ENCODE measurements at regions not wholly inside any gene's neighbourhood (a gene's known extent, or its start where the extent isn't known, plus 50 kb on each side); places are given as distances from the start of the nearest gene placed in this dataset.
"Not testable (repeated sequence)": the region's sequence is repeated elsewhere in the genome, so short reads cannot be mapped to it uniquely, and the experiment has no call there.

DNA sequence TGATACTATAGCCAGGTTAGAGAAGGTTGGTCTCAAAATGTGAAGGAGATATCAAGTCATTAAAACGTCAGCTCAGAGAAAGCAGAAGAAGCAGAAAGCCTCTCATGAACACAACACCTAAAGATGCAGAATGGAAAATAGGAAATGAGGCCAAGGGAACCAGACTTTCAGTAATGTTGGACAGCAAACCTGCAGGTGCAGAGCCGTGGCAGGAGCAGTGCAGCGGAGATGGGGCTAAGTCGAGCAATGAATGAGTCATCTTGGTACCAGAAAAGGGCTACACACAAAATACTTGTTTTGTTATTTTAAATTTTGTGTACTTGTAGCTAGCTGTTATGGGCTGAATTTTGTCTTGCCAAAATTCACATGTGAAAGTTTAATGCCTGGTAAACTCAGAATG lies 479.6 kb upstream of the POM121L12 start:
- no peak for DNase-seq (ENCODE audit: low read depth, low spot score)
- Histone ChIP-seq H3K4me3 (ENCODE audit: low read length) (no peak overlapping the region), H3K36me3 (ENCODE audit: control insufficient read depth, insufficient read depth, low read length) (no peaks in the 10 kb centered on the region), H3K9me3 (ENCODE audit: control insufficient read depth, insufficient read depth, low read length) (no peaks in the 10 kb centered on the region), H3K27me3 (ENCODE audit: control insufficient read depth, insufficient read depth, low read length) (no peaks in the 10 kb centered on the region), H3K4me1 (ENCODE audit: control insufficient read depth, insufficient read depth, low read length) (no peaks in the 10 kb centered on the region), H3K27ac (ENCODE audit: low read length) (no peak overlapping the region)
- WGBS (ENCODE audit: insufficient coverage, insufficient read length), result no CpG with 5 or more reads among the region's 4 CpGs

- Histone ChIP-seq H3K4me1 (ENCODE audit: control insufficient read depth, insufficient read depth, low read length) (no peaks in the 10 kb centered on the region; the same call in 1 of the 2 replicates), H3K4me3 (ENCODE audit: low read length) (no peak overlapping the region), H3K27ac (ENCODE audit: low read length) (no peak overlapping the region), H3K27me3 (ENCODE audit: control insufficient read depth, insufficient read depth, low read length) (no peaks in the 10 kb centered on the region), H3K36me3 (ENCODE audit: control insufficient read depth, insufficient read depth, low read length) (no peaks in the 10 kb centered on the region), H3K9me3 (ENCODE audit: control insufficient read depth, insufficient read depth, low read length) (no peaks in the 10 kb centered on the region)
- DNase-seq (ENCODE audit: low read depth, low spot score), result no peak
- no CpG with 5 or more reads among the region's 8 CpGs for WGBS (ENCODE audit: insufficient coverage, insufficient read length)
Measured at GRCh38 chr7:52547308-52547910, 488.0 kb upstream of the POM121L12 start.

DNA sequence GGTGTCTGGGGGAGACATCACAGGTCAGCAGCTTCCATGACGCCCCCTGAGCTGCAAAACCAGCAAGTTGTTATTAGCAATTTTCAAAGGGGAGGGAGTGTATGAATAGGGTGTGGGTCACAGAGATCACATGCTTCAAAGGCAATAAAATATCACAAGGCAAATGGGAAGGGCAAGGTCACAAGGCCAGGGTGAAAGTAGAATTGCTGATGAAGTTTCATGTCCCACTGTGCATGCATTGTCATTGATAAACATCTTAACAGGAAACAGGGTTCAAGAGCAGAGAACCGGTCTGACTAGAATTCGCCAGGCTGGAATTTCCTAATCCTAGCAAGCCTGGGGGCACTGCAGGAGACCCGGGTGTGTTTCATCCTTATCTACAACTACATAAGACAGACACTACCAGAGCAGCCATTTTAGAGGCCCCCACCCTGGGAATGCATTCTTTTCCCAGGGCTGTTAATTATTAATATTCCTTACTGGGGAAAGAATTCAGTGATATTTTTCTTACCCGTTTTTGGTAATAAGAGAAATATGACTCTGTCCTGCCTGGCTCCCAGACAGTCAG lies 494.2 kb upstream of the POM121L12 start:
- H3K4me3 ChIP-seq (ENCODE audit: low read length); DNase-seq (ENCODE audit: low read depth, low spot score); H3K27ac ChIP-seq (ENCODE audit: low read length); H3K27me3 ChIP-seq (ENCODE audit: control insufficient read depth, insufficient read depth, low read length); H3K4me1 ChIP-seq (ENCODE audit: control insufficient read depth, insufficient read depth, low read length); H3K36me3 ChIP-seq (ENCODE audit: control insufficient read depth, insufficient read depth, low read length); H3K9me3 ChIP-seq (ENCODE audit: control insufficient read depth, insufficient read depth, low read length): not testable (repeated sequence)
- no CpG with 5 or more reads among the region's 5 CpGs for WGBS (ENCODE audit: insufficient coverage, insufficient read length)

DNA sequence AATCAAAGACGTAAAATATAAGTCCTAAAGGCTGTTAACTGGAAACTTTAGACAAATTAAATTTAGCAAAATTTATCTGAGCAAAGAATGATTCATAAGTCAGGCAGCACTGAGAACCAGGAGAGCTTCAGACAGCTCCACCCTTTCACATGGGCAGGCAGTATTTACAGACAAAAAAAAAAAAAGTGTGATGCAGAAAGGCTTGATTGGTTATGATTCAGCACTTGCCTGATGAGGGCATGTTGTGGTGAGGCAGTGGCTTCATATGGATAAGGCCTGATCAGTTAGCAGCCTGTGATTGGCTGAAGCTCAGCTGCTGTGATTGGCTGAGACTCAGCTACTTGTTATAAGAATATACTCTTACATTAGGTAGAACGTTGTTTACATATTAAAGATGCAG lies 495.4 kb upstream of the POM121L12 start:
- Histone ChIP-seq H3K27me3 (ENCODE audit: control insufficient read depth, insufficient read depth, low read length) (no peaks in the 10 kb centered on the region), H3K36me3 (ENCODE audit: control insufficient read depth, insufficient read depth, low read length) (no peaks in the 10 kb centered on the region), H3K27ac (ENCODE audit: low read length) (no peak overlapping the region), H3K4me1 (ENCODE audit: control insufficient read depth, insufficient read depth, low read length) (no peaks in the 10 kb centered on the region), H3K9me3 (ENCODE audit: control insufficient read depth, insufficient read depth, low read length) (no peaks in the 10 kb centered on the region), H3K4me3 (ENCODE audit: low read length) (no peak overlapping the region)
- no CpG with 5 or more reads among the region's 2 CpGs for whole genome bisulfite sequencing (ENCODE audit: insufficient coverage, insufficient read length)
- DNase-seq (ENCODE audit: low read depth, low spot score), result no peak

DNA sequence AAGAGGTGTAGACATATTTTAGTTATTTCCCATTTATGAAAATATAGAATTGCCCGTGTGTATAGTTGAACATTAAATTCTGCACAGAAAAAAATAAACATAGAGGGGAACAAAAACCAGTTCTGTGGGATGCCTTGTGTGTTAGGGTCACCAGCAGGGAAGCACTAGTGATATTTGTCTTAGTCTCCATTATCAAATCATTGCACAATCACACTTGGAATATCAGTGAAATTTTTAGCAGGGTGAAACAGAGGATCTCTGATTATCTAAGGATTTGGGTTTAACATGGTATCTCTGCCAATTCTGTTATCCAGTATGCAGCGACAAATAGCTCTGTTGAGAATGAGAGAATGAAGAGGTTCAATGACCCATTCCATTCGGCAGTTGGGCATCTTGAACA lies 496.0 kb upstream of the POM121L12 start:
- no peaks in the 10 kb centered on the region for H3K4me1 ChIP-seq (ENCODE audit: control insufficient read depth, insufficient read depth, low read length)
- no peaks in the 10 kb centered on the region for H3K36me3 ChIP-seq (ENCODE audit: control insufficient read depth, insufficient read depth, low read length)
- no peak overlapping the region for H3K27ac ChIP-seq (ENCODE audit: low read length)
- DNase-seq (ENCODE audit: low read depth, low spot score), result no peak
- no CpG with 5 or more reads among the region's 3 CpGs for WGBS (ENCODE audit: insufficient coverage, insufficient read length)
- H3K27me3 ChIP-seq (ENCODE audit: control insufficient read depth, insufficient read depth, low read length), result no peaks in the 10 kb centered on the region
- H3K9me3 ChIP-seq (ENCODE audit: control insufficient read depth, insufficient read depth, low read length), result no peaks in the 10 kb centered on the region
- H3K4me3 ChIP-seq (ENCODE audit: low read length), result no peak overlapping the region

DNA sequence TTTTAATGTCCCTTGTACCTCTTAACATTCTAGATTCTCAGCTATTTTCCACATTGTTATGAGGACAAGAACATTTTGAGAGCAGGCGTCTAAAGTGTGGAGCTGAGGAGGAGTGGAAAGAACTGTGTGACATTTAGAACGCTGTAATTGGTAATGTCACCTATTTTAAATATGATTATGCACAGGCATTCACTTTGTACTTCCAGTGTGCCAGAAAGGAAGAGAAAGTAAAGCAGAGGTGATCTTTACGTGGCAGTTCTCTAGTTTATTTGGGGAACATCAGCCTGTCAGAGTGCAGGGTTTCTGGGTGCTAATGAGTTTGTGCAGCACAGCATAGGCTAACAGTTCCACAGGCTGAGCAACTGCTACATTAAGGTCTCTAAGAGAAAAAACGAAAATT lies 498.4 kb upstream of the POM121L12 start:
- Histone ChIP-seq H3K27me3 (ENCODE audit: control insufficient read depth, insufficient read depth, low read length) (no peaks in the 10 kb centered on the region), H3K4me1 (ENCODE audit: control insufficient read depth, insufficient read depth, low read length) (no peaks in the 10 kb centered on the region), H3K4me3 (ENCODE audit: low read length) (no peak overlapping the region), H3K36me3 (ENCODE audit: control insufficient read depth, insufficient read depth, low read length) (no peaks in the 10 kb centered on the region), H3K9me3 (ENCODE audit: control insufficient read depth, insufficient read depth, low read length) (no peaks in the 10 kb centered on the region), H3K27ac (ENCODE audit: low read length) (no peak overlapping the region)
- DNase-seq (ENCODE audit: low read depth, low spot score), result no peak
- no CpG with 5 or more reads among the region's 4 CpGs for WGBS (ENCODE audit: insufficient coverage, insufficient read length)

DNA sequence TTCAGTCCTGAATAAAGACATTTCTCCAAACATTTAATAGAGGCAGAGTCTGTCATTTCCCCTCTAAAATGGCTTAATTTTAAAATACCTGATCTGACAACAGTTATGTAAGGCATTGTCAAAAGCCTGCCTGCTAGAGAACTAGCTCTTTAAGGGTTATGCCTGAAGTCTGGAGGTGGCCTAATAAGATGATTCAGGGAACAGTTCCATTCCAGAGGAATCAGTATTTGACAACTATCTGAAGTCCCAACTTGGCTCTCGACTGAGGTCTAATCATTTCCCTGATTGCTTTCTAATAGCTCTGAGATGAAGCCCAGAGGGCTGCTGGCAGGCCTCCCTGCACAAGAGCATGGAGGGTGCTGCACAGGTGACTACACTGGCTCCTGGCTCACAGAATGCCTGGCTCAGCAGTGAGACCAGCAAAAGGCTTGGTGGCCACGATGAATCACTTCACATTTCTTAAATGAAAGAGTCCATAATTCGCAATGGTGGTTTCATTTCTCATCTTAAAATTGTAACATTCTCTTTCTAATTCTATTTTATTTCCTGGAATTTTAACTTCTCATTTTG lies 509.6 kb upstream of the POM121L12 start:
- no peaks in the 10 kb centered on the region for H3K4me1 ChIP-seq (ENCODE audit: control insufficient read depth, insufficient read depth, low read length)
- no peaks in the 10 kb centered on the region for H3K9me3 ChIP-seq (ENCODE audit: control insufficient read depth, insufficient read depth, low read length)
- no peak for DNase-seq (ENCODE audit: low read depth, low spot score)
- H3K4me3 ChIP-seq (ENCODE audit: low read length), result no peak overlapping the region
- no peaks in the 10 kb centered on the region for H3K36me3 ChIP-seq (ENCODE audit: control insufficient read depth, insufficient read depth, low read length)
- no peak overlapping the region for H3K27ac ChIP-seq (ENCODE audit: low read length)
- H3K27me3 ChIP-seq (ENCODE audit: control insufficient read depth, insufficient read depth, low read length), result no peaks in the 10 kb centered on the region
- no CpG with 5 or more reads among the region's 3 CpGs for WGBS (ENCODE audit: insufficient coverage, insufficient read length)

- Histone ChIP-seq H3K4me1 (ENCODE audit: control insufficient read depth, insufficient read depth, low read length) (no peaks in the 10 kb centered on the region), H3K27ac (ENCODE audit: low read length) (no peak overlapping the region), H3K36me3 (ENCODE audit: control insufficient read depth, insufficient read depth, low read length) (no peaks in the 10 kb centered on the region), H3K4me3 (ENCODE audit: low read length) (no peak overlapping the region), H3K27me3 (ENCODE audit: control insufficient read depth, insufficient read depth, low read length) (no peaks in the 10 kb centered on the region), H3K9me3 (ENCODE audit: control insufficient read depth, insufficient read depth, low read length) (no peaks in the 10 kb centered on the region)
- WGBS (ENCODE audit: insufficient coverage, insufficient read length), result no CpG with 5 or more reads among the region's 1 CpG
- DNase-seq (ENCODE audit: low read depth, low spot score), result no peak
Measured at GRCh38 chr7:52518869-52519268, 516.6 kb upstream of the POM121L12 start.

DNA sequence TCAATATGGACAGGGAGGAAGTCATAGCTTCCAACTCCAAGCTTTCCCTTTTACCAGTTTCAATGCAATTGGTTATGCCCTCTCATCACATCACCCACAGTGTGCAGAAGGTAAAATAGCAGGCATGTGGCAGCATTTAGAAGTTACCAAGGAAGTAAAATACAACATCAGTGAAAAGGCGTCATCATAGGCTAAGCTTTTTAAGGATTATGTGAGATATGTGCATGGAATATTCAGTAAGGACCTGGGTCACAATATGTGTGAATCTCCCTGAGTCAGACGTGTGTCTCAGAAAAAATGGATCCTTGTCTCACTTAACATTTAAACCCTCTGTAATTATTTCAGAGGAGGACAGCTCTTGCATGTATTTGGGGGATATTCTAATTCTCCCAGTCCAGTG lies 522.8 kb upstream of the POM121L12 start:
- H3K4me3 ChIP-seq (ENCODE audit: low read length), result no peak overlapping the region
- DNase-seq (ENCODE audit: low read depth, low spot score), result no peak
- H3K9me3 ChIP-seq (ENCODE audit: control insufficient read depth, insufficient read depth, low read length), result no peaks in the 10 kb centered on the region
- no peak overlapping the region for H3K27ac ChIP-seq (ENCODE audit: low read length)
- no peaks in the 10 kb centered on the region for H3K4me1 ChIP-seq (ENCODE audit: control insufficient read depth, insufficient read depth, low read length)
- WGBS (ENCODE audit: insufficient coverage, insufficient read length), result no CpG with 5 or more reads among the region's 2 CpGs
- H3K27me3 ChIP-seq (ENCODE audit: control insufficient read depth, insufficient read depth, low read length), result no peaks in the 10 kb centered on the region
- H3K36me3 ChIP-seq (ENCODE audit: control insufficient read depth, insufficient read depth, low read length), result no peaks in the 10 kb centered on the region

DNA sequence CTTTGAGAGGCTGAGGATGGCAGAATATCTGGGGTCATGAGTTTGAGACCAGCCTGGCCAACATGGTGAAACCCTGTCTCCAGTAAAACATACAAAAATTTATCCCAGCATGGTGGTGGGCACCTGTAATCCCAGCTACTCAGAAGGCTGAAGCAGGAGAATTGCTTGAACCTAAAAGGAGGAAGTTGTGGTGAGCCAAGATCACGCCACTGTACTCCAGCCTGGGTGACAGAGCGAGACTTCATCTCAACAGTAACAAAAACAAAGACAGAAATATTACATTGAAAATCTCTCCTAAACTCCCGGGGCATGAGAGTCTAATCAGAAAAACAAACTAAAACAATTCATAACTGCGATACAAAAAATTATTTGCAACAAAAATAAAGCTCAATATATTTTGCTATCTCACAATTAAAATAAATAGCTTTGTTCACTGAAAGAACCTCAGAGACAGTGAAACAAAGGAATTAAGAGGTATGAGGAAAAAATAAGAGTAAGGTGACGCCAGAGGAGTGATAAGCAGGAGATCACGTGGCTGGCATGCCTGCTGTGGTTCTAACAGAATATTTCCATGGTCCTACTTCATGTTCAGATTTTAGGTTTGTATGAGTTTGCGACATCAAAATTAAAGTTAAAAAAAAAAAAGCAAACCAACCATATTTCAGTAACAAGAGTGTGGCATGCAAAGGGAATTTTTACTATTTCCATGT lies 527.7 kb upstream of the POM121L12 start:
- no peak overlapping the region for H3K4me3 ChIP-seq (ENCODE audit: low read length)
- no peaks in the 10 kb centered on the region for H3K9me3 ChIP-seq (ENCODE audit: control insufficient read depth, insufficient read depth, low read length)
- H3K36me3 ChIP-seq (ENCODE audit: control insufficient read depth, insufficient read depth, low read length), result no peaks in the 10 kb centered on the region
- no peaks in the 10 kb centered on the region for H3K27me3 ChIP-seq (ENCODE audit: control insufficient read depth, insufficient read depth, low read length)
- DNase-seq (ENCODE audit: low read depth, low spot score), result no peak
- no peak overlapping the region for H3K27ac ChIP-seq (ENCODE audit: low read length)
- no CpG with 5 or more reads among the region's 7 CpGs for WGBS (ENCODE audit: insufficient coverage, insufficient read length)
- H3K4me1 ChIP-seq (ENCODE audit: control insufficient read depth, insufficient read depth, low read length), result no peaks in the 10 kb centered on the region

All from iPS DF 6.9 (cell line).